ENCODE measurements at regions not wholly inside any gene's neighbourhood (a gene's known extent, or its start where the extent isn't known, plus 50 kb on each side); places are given as distances from the start of the nearest gene placed in this dataset.
A peak's percentile ranks its signal among the peaks of the same experiment; 100 is the strongest.

- DNase-seq, result no peak
These were observed 77.4 kb upstream of the WNT7B start for GRCh38 chr22:46054091-46055073.

GRCh38 chr22:46055181-46055875, 78.4 kb upstream of the WNT7B start:
- DNase-seq, result no peak

GRCh38 chr22:46055911-46056545, 79.1 kb upstream of the WNT7B start:
- peak; percentile 89 for DNase-seq

GRCh38 chr22:46056546-46057245, 79.7 kb upstream of the WNT7B start:
- DNase-seq, result no peak

GRCh38 chr22:46057246-46058090, 80.5 kb upstream of the WNT7B start:
- DNase-seq, result no peak

GRCh38 chr22:46058091-46058420, 81.1 kb upstream of the WNT7B start:
- DNase-seq, result no peak

- no peak for DNase-seq
These were observed 81.9 kb upstream of the WNT7B start for GRCh38 chr22:46058591-46059519.

- DNase-seq, result no peak
These were observed 83.5 kb upstream of the WNT7B start for GRCh38 chr22:46060292-46061123.

- DNase-seq, result no peak
These were observed 84.2 kb upstream of the WNT7B start for GRCh38 chr22:46061124-46061500.

- no peak for DNase-seq
These were observed 84.7 kb upstream of the WNT7B start for GRCh38 chr22:46061501-46062231.

- DNase-seq, result no peak
These were observed 85.3 kb upstream of the WNT7B start for GRCh38 chr22:46062232-46062615.

GRCh38 chr22:46062971-46063631, 86.1 kb upstream of the WNT7B start:
- no peak for DNase-seq

GRCh38 chr22:46063846-46064227, 86.5 kb upstream of the PPARA start:
- no peak for DNase-seq

GRCh38 chr22:46064228-46064965, 85.9 kb upstream of the PPARA start:
- no peak for DNase-seq

- no peak for DNase-seq
These were observed 85.2 kb upstream of the PPARA start for GRCh38 chr22:46064966-46065666.

- no peak for DNase-seq
These were observed 84.5 kb upstream of the PPARA start for GRCh38 chr22:46065691-46066454.

GRCh38 chr22:46066691-46067090, 83.6 kb upstream of the PPARA start:
- DNase-seq, result no peak

Measured in midbrain (tissue), 1 donor.